ENCODE measurements at regions not wholly inside any gene's neighbourhood (a gene's known extent, or its start where the extent isn't known, plus 50 kb on each side); places are given as distances from the start of the nearest gene placed in this dataset.

- Histone ChIP-seq H3K9me3 (ENCODE audit: low read length) (no peaks in the 10 kb centered on the region), H3F3A (ENCODE audit: insufficient read depth, low read length, poor library complexity, severe bottlenecking) (no peaks in the 10 kb centered on the region), H3K9me2 (ENCODE audit: insufficient read depth, low read length) (no peaks in the 10 kb centered on the region), H3K9ac (ENCODE audit: low read length) (peak overlapping the region; percentile 11), H3K4me2 (ENCODE audit: low read length) (no peak overlapping the region), H3K36me3 (ENCODE audit: insufficient read depth, low read length) (no peaks in the 10 kb centered on the region), H3K79me2 (replicated peaks; ENCODE audit: insufficient read depth, low read length) (no peaks in the 10 kb centered on the region), H2AFZ (ENCODE audit: low read depth, low read length) (no peak overlapping the region), H3K27me3 (ENCODE audit: insufficient read depth, low read depth, low read length) (no peaks in the 10 kb centered on the region), H4K20me1 (ENCODE audit: insufficient read depth) (no peaks in the 10 kb centered on the region), H3K4me3 (ENCODE audit: low read length) (peak overlapping the region; percentile 57), H3K27ac (ENCODE audit: low read length) (no peak overlapping the region)
- TF ChIP-seq RAD21 (conservative IDR thresholded peaks at IDR 0.05) (no peak), MXI1 (conservative IDR thresholded peaks at IDR 0.05; ENCODE audit: poor library complexity, severe bottlenecking) (no peak), CTCF (IDR thresholded peaks at IDR 0.05; ENCODE audit: poor library complexity, severe bottlenecking) (no peak), TAF1 (IDR thresholded peaks at IDR 0.05; ENCODE audit: low read depth) (no peak)
These were observed 129.7 kb upstream of the SEC61G start for GRCh38 chr7:54888734-54889082.

GRCh38 chr7:54897891-54898290 is 120.9 kb upstream of the EGFR start:
- Histone ChIP-seq H3K9me2 (ENCODE audit: insufficient read depth, low read length) (no peaks in the 10 kb centered on the region), H3K4me2 (ENCODE audit: low read length) (no peak overlapping the region), H3K27me3 (ENCODE audit: insufficient read depth, low read depth, low read length) (no peaks in the 10 kb centered on the region), H3K9ac (ENCODE audit: low read length) (no peak overlapping the region), H3K79me2 (replicated peaks; ENCODE audit: insufficient read depth, low read length) (no peaks in the 10 kb centered on the region), H3K27ac (ENCODE audit: low read length) (no peak overlapping the region), H3K9me3 (ENCODE audit: low read length) (no peaks in the 10 kb centered on the region), H2AFZ (ENCODE audit: low read depth, low read length) (no peak overlapping the region), H3K4me3 (ENCODE audit: low read length) (no peak overlapping the region), H3F3A (ENCODE audit: insufficient read depth, low read length, poor library complexity, severe bottlenecking) (no peaks in the 10 kb centered on the region), H4K20me1 (ENCODE audit: insufficient read depth) (no peaks in the 10 kb centered on the region), H3K36me3 (ENCODE audit: insufficient read depth, low read length) (no peaks in the 10 kb centered on the region)
- TF ChIP-seq EP300 (conservative IDR thresholded peaks at IDR 0.05; ENCODE audit: poor library complexity, severe bottlenecking) (no peak), CTCF (IDR thresholded peaks at IDR 0.05; ENCODE audit: poor library complexity, severe bottlenecking) (no peak)

GRCh38 chr7:54898659-54899340 is 120.0 kb upstream of the EGFR start:
- Histone ChIP-seq H3K36me3 (ENCODE audit: insufficient read depth, low read length) (no peaks in the 10 kb centered on the region), H2AFZ (ENCODE audit: low read depth, low read length) (no peak overlapping the region), H3K9me2 (ENCODE audit: insufficient read depth, low read length) (no peaks in the 10 kb centered on the region), H3K27ac (ENCODE audit: low read length) (no peak overlapping the region), H3K4me2 (ENCODE audit: low read length) (no peak overlapping the region), H3F3A (ENCODE audit: insufficient read depth, low read length, poor library complexity, severe bottlenecking) (no peaks in the 10 kb centered on the region), H3K9ac (ENCODE audit: low read length) (no peak overlapping the region), H3K4me3 (ENCODE audit: low read length) (no peak overlapping the region), H3K9me3 (ENCODE audit: low read length) (no peaks in the 10 kb centered on the region), H3K27me3 (ENCODE audit: insufficient read depth, low read depth, low read length) (no peaks in the 10 kb centered on the region), H3K79me2 (replicated peaks; ENCODE audit: insufficient read depth, low read length) (no peaks in the 10 kb centered on the region), H4K20me1 (ENCODE audit: insufficient read depth) (no peaks in the 10 kb centered on the region)
- no peak for TF ChIP-seq CTCF (IDR thresholded peaks at IDR 0.05; ENCODE audit: poor library complexity, severe bottlenecking)
- no peak for TF ChIP-seq POLR2AphosphoS5 (IDR thresholded peaks at IDR 0.05)
- TF ChIP-seq RAD21 (conservative IDR thresholded peaks at IDR 0.05), result no peak
- no peak for TF ChIP-seq EP300 (conservative IDR thresholded peaks at IDR 0.05; ENCODE audit: poor library complexity, severe bottlenecking)
- TF ChIP-seq TAF1 (IDR thresholded peaks at IDR 0.05; ENCODE audit: low read depth), result no peak
- TF ChIP-seq REST (IDR thresholded peaks at IDR 0.05; ENCODE audit: borderline replicate concordance), result no peak
- TF ChIP-seq MXI1 (conservative IDR thresholded peaks at IDR 0.05; ENCODE audit: poor library complexity, severe bottlenecking), result no peak
- TF ChIP-seq EZH2 (IDR thresholded peaks at IDR 0.05; ENCODE audit: borderline replicate concordance, insufficient read depth, low read length, poor library complexity, severe bottlenecking), result no peak
- no peak for TF ChIP-seq SMC3 (conservative IDR thresholded peaks at IDR 0.05; ENCODE audit: poor library complexity)
